HEK293 (cell line): ENCODE measurements at regions not wholly inside any gene's neighbourhood (a gene's known extent, or its start where the extent isn't known, plus 50 kb on each side); places are given as distances from the start of the nearest gene placed in this dataset.

Experiments used
- CTCF ChIA-PET: fragments of 350-600 bp; formaldehyde crosslinking; extraction: SDS; loops from one replicate; lab custom pipeline; 2021; ENCODE audit warnings: antibody characterized with exemption; lab: Yijun Ruan, JAX
- POLR2A ChIA-PET: fragments of 300-600 bp; formaldehyde crosslinking; extraction: SDS; loops from one replicate; lab custom pipeline; 2020; ENCODE audit warnings: antibody characterized with exemption, inconsistent platforms; lab: Yijun Ruan, JAX
- H3K27ac ChIP-seq: fragments of 200-500 bp; sonication (Bioruptor generic); 2 replicates; pipeline ENCODE4 v1.5.1; 2014; ENCODE audit warnings: low read depth, low read length, control low read depth, inconsistent platforms; ENCODE audit errors: extremely low read depth
- H3K36me3 ChIP-seq, 2 experiments: fragments of 200-500 bp in 1 of 2; sonication (Bioruptor generic) in 1 of 2; 1 replicate in 1 of 2; 2 replicates in 1 of 2; pipeline ENCODE4 v1.5.1; 2014 to 2017; ENCODE audit warnings: inconsistent platforms in 2 of 2, low read length in 2 of 2; ENCODE audit not compliant: control insufficient read depth in 2 of 2, insufficient read depth in 1 of 2
- H3K4me1 ChIP-seq: fragments of 200-500 bp; sonication (Bioruptor generic); 2 replicates; pipeline ENCODE4 v1.5.1; 2014; ENCODE audit warnings: mild to moderate bottlenecking, low read length, inconsistent platforms; ENCODE audit not compliant: control insufficient read depth, insufficient read depth
- H3K4me3 ChIP-seq: 2 replicates; pipeline ENCODE4 v1.5.1; 2011; ENCODE audit warnings: low read depth, mild to moderate bottlenecking, control low read depth, low read length, moderate library complexity
- H3K9me3 ChIP-seq: fragments of 200-500 bp; sonication (Bioruptor generic); 2 replicates; pipeline ENCODE4 v1.5.1; 2014; ENCODE audit warnings: low read depth, low read length, inconsistent platforms; ENCODE audit not compliant: control insufficient read depth, insufficient read depth
- ZBTB21 ChIP-seq: fragments of 450-650 bp; formaldehyde crosslinking; IDR thresholded peaks from 2 replicates; pipeline ENCODE4 v1.5.1; 2017; ENCODE audit warnings: missing biosample characterization, missing genetic modification characterization
- ZBTB48 ChIP-seq: fragments of 450-650 bp; formaldehyde crosslinking; IDR thresholded peaks from 2 replicates; pipeline ENCODE4 v1.5.1; 2016; ENCODE audit warnings: missing biosample characterization, missing genetic modification characterization
- ZFP41 ChIP-seq: fragments of 450-650 bp; formaldehyde crosslinking; IDR thresholded peaks from 2 replicates; pipeline ENCODE4 v1.5.1; 2016; ENCODE audit warnings: missing biosample characterization, missing genetic modification characterization, borderline replicate concordance
- ZNF114 ChIP-seq: fragments of 450-650 bp; formaldehyde crosslinking; IDR thresholded peaks from 2 replicates; pipeline ENCODE4 v1.5.0; 2017; ENCODE audit warnings: missing biosample characterization, missing genetic modification characterization
- ZNF16 ChIP-seq: fragments of 450-650 bp; formaldehyde crosslinking; IDR thresholded peaks from 2 replicates; pipeline ENCODE4 v1.5.1; 2016; ENCODE audit warnings: low read depth, missing biosample characterization, missing genetic modification characterization
- ZNF362 ChIP-seq: fragments of 450-650 bp; formaldehyde crosslinking; IDR thresholded peaks from 2 replicates; pipeline ENCODE4 v1.5.1; 2016; ENCODE audit warnings: missing biosample characterization, missing genetic modification characterization
- ZNF530 ChIP-seq: fragments of 450-650 bp; formaldehyde crosslinking; IDR thresholded peaks from 2 replicates; pipeline ENCODE4 v1.5.1; 2016; ENCODE audit warnings: low read depth, missing biosample characterization, missing genetic modification characterization
- ZNF560 ChIP-seq: fragments of 450-650 bp; formaldehyde crosslinking; IDR thresholded peaks from 2 replicates; pipeline ENCODE4 v1.5.1; 2017; ENCODE audit warnings: missing biosample characterization, missing genetic modification characterization, borderline replicate concordance
- ZNF664 ChIP-seq: fragments of 450-650 bp; formaldehyde crosslinking; IDR thresholded peaks from 2 replicates; pipeline ENCODE4 v1.5.1; 2016; ENCODE audit warnings: missing biosample characterization, missing genetic modification characterization
- ZSCAN4 ChIP-seq: fragments of 450-650 bp; formaldehyde crosslinking; IDR thresholded peaks from 2 replicates; pipeline ENCODE4 v1.5.1; 2017; ENCODE audit warnings: missing biosample characterization, missing genetic modification characterization
- TF ChIP-seq, protein P1 (sequence below): fragments of 450-650 bp; formaldehyde crosslinking; IDR thresholded peaks from 2 replicates; pipeline ENCODE4 v1.5.1; 2016; ENCODE audit warnings: missing biosample characterization, missing genetic modification characterization
- TF ChIP-seq, protein P2 (sequence below): fragments of 450-650 bp; formaldehyde crosslinking; IDR thresholded peaks from 2 replicates; pipeline ENCODE4 v1.5.1; 2016; ENCODE audit warnings: missing biosample characterization, missing genetic modification characterization, borderline replicate concordance
- TF ChIP-seq, protein P3 (sequence below): fragments of 450-650 bp; formaldehyde crosslinking; IDR thresholded peaks from 2 replicates; pipeline ENCODE4 v1.5.1; 2017; ENCODE audit warnings: missing biosample characterization, missing genetic modification characterization
- TF ChIP-seq, protein P4 (sequence below): fragments of 450-650 bp; formaldehyde crosslinking; IDR thresholded peaks from 2 replicates; pipeline ENCODE4 v1.5.1; 2016; ENCODE audit warnings: missing biosample characterization, missing genetic modification characterization
- TF ChIP-seq, protein P5 (sequence below): fragments of 450-650 bp; formaldehyde crosslinking; IDR thresholded peaks from 2 replicates; pipeline ENCODE4 v1.5.1; 2016; ENCODE audit warnings: missing biosample characterization, missing genetic modification characterization

DNA sequence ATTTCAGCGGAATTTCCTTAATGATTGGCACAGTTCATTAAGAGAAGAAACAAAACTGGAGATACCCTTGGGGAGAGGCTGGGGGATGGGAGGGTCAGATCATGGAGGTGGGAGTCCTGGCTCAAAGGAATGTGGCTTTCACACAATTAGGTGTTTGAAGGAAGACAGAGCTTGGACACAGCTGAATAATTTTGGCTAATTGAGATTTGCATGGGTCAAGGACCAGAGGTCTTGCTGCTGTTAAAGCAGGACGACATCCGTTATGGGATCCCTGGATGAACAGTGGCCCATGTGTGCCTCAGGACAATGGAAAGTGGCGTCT lies 160.3 kb downstream of the HS3ST3B1 start:
- Histone ChIP-seq H3K4me3 (no peak overlapping the region), H3K9me3 (no peaks in the 10 kb centered on the region), H3K27ac (no peak overlapping the region), H3K4me1 (no peaks in the 10 kb centered on the region), H3K36me3 (no peaks in the 10 kb centered on the region)
- ChIA-PET POLR2A (no interaction called here), CTCF (interaction anchor here (0.6 kb wide), 2 partner anchors 10 to 163 kb away, joined by 3 read pairs; no protein-coding TSS in a partner anchor)
- no peak for TF ChIP-seq ZNF530 (tag by site-specific recombination)
- TF ChIP-seq, protein P1, sequence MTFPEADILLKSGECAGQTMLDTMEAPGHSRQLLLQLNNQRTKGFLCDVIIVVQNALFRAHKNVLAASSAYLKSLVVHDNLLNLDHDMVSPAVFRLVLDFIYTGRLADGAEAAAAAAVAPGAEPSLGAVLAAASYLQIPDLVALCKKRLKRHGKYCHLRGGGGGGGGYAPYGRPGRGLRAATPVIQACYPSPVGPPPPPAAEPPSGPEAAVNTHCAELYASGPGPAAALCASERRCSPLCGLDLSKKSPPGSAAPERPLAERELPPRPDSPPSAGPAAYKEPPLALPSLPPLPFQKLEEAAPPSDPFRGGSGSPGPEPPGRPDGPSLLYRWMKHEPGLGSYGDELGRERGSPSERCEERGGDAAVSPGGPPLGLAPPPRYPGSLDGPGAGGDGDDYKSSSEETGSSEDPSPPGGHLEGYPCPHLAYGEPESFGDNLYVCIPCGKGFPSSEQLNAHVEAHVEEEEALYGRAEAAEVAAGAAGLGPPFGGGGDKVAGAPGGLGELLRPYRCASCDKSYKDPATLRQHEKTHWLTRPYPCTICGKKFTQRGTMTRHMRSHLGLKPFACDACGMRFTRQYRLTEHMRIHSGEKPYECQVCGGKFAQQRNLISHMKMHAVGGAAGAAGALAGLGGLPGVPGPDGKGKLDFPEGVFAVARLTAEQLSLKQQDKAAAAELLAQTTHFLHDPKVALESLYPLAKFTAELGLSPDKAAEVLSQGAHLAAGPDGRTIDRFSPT (tag by site-specific recombination), result no peak
- no peak for TF ChIP-seq ZNF114 (tag by site-specific recombination)
- TF ChIP-seq, protein P2, sequence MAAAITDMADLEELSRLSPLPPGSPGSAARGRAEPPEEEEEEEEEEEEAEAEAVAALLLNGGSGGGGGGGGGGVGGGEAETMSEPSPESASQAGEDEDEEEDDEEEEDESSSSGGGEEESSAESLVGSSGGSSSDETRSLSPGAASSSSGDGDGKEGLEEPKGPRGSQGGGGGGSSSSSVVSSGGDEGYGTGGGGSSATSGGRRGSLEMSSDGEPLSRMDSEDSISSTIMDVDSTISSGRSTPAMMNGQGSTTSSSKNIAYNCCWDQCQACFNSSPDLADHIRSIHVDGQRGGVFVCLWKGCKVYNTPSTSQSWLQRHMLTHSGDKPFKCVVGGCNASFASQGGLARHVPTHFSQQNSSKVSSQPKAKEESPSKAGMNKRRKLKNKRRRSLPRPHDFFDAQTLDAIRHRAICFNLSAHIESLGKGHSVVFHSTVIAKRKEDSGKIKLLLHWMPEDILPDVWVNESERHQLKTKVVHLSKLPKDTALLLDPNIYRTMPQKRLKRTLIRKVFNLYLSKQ (tag by site-specific recombination), result no peak
- TF ChIP-seq ZNF664 (tag by site-specific recombination), result no peak
- TF ChIP-seq, protein P3, sequence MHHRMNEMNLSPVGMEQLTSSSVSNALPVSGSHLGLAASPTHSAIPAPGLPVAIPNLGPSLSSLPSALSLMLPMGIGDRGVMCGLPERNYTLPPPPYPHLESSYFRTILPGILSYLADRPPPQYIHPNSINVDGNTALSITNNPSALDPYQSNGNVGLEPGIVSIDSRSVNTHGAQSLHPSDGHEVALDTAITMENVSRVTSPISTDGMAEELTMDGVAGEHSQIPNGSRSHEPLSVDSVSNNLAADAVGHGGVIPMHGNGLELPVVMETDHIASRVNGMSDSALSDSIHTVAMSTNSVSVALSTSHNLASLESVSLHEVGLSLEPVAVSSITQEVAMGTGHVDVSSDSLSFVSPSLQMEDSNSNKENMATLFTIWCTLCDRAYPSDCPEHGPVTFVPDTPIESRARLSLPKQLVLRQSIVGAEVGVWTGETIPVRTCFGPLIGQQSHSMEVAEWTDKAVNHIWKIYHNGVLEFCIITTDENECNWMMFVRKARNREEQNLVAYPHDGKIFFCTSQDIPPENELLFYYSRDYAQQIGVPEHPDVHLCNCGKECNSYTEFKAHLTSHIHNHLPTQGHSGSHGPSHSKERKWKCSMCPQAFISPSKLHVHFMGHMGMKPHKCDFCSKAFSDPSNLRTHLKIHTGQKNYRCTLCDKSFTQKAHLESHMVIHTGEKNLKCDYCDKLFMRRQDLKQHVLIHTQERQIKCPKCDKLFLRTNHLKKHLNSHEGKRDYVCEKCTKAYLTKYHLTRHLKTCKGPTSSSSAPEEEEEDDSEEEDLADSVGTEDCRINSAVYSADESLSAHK (tag by site-specific recombination), result no peak
- no peak for TF ChIP-seq ZFP41 (tag by site-specific recombination)
- TF ChIP-seq ZBTB48 (tag by site-specific recombination), result no peak
- TF ChIP-seq ZSCAN4, result no peak
- TF ChIP-seq, protein P4, sequence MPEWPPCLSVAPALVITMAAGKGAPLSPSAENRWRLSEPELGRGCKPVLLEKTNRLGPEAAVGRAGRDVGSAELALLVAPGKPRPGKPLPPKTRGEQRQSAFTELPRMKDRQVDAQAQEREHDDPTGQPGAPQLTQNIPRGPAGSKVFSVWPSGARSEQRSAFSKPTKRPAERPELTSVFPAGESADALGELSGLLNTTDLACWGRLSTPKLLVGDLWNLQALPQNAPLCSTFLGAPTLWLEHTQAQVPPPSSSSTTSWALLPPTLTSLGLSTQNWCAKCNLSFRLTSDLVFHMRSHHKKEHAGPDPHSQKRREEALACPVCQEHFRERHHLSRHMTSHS (tag by site-specific recombination), result no peak
- TF ChIP-seq ZBTB21 (tag by site-specific recombination), result no peak
- no peak for TF ChIP-seq ZNF16 (tag by site-specific recombination)
- TF ChIP-seq, protein P5, sequence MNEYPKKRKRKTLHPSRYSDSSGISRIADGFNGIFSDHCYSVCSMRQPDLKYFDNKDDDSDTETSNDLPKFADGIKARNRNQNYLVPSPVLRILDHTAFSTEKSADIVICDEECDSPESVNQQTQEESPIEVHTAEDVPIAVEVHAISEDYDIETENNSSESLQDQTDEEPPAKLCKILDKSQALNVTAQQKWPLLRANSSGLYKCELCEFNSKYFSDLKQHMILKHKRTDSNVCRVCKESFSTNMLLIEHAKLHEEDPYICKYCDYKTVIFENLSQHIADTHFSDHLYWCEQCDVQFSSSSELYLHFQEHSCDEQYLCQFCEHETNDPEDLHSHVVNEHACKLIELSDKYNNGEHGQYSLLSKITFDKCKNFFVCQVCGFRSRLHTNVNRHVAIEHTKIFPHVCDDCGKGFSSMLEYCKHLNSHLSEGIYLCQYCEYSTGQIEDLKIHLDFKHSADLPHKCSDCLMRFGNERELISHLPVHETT (tag by site-specific recombination), result no peak
- TF ChIP-seq ZNF362, result no peak
- TF ChIP-seq ZNF560, result no peak
